Hepatocyte (in vitro differentiated cells): ENCODE measurements at regions not wholly inside any gene's neighbourhood (a gene's known extent, or its start where the extent isn't known, plus 50 kb on each side); places are given as distances from the start of the nearest gene placed in this dataset.

Experiments
- DNase-seq: peaks from one replicate; pipeline ENCODE4 v3.0.0-alpha.2; 2016; ENCODE audit warnings: low spot score
- H2AFZ ChIP-seq: fragments of 200-600 bp; sonication (generic); 2 replicates; pipeline ENCODE4 v1.6.0; 2016; ENCODE audit warnings: antibody characterized with exemption, mild to moderate bottlenecking
- H3K27ac ChIP-seq: fragments of 200-600 bp; sonication (generic); 2 replicates; pipeline ENCODE4 v1.5.1; 2016; ENCODE audit warnings: mild to moderate bottlenecking
- H3K27me3 ChIP-seq: fragments of 200-600 bp; sonication (generic); 2 replicates; pipeline ENCODE4 v1.6.1; 2016
- H3K36me3 ChIP-seq: fragments of 200-600 bp; sonication (generic); replicated peaks from 2 replicates; pipeline ENCODE4 v1.5.1; 2016; ENCODE audit warnings: low read depth; ENCODE audit not compliant: insufficient read depth
- H3K4me1 ChIP-seq: fragments of 200-600 bp; sonication (generic); 2 replicates; pipeline ENCODE4 v1.5.1; 2016; ENCODE audit warnings: mild to moderate bottlenecking, moderate library complexity; ENCODE audit not compliant: insufficient read depth
- H3K4me2 ChIP-seq: fragments of 200-600 bp; sonication (generic); 2 replicates; pipeline ENCODE4 v1.6.0; 2016
- H3K4me3 ChIP-seq: fragments of 200-600 bp; sonication (generic); 2 replicates; pipeline ENCODE4 v1.5.1; 2016; ENCODE audit warnings: mild to moderate bottlenecking
- H3K79me2 ChIP-seq: fragments of 200-600 bp; sonication (generic); 2 replicates; pipeline ENCODE4 v1.6.0; 2017; ENCODE audit warnings: mild to moderate bottlenecking
- H3K9me2 ChIP-seq: fragments of 200-600 bp; sonication (generic); replicated peaks from 2 replicates; pipeline ENCODE4 v1.6.0; 2017; ENCODE audit warnings: mild to moderate bottlenecking; ENCODE audit not compliant: insufficient read depth
- H3K9me3 ChIP-seq: fragments of 200-600 bp; sonication (generic); 2 replicates; pipeline ENCODE4 v1.5.1; 2016; ENCODE audit warnings: low read depth, mild to moderate bottlenecking
- H4K20me1 ChIP-seq: fragments of 200-600 bp; sonication (generic); 2 replicates; pipeline ENCODE4 v1.6.0; 2016; ENCODE audit warnings: mild to moderate bottlenecking; ENCODE audit not compliant: insufficient read depth, poor library complexity, severe bottlenecking
- CTCF ChIP-seq: fragments of 200-600 bp; sonication (generic); IDR thresholded peaks from 2 replicates; pipeline ENCODE4 v1.5.1; 2016; ENCODE audit warnings: antibody characterized with exemption, mild to moderate bottlenecking; ENCODE audit not compliant: poor library complexity
- EZH2 ChIP-seq: fragments of 200-600 bp; sonication (generic); IDR thresholded peaks from 2 replicates; pipeline ENCODE4 v1.6.1; 2016; ENCODE audit warnings: antibody characterized with exemption, mild to moderate bottlenecking, borderline replicate concordance
- EZH2phosphoT487 ChIP-seq: fragments of 200-600 bp; sonication (generic); IDR thresholded peaks from one replicate; pipeline ENCODE4 v1.6.1; 2018; ENCODE audit warnings: antibody characterized with exemption, mild to moderate bottlenecking, low read depth, moderate library complexity; ENCODE audit not compliant: unreplicated experiment, severe bottlenecking
- WGBS: methylation state at CpG from one replicate; pipeline ENCODE4 v1.1.6; 2016; ENCODE audit warnings: low lambda C conversion rate; ENCODE audit errors: missing lambda C conversion rate; 5-methylcytosine and 5-hydroxymethylcytosine counted together

- no peak overlapping the region for H2AFZ ChIP-seq
- no peaks in the 10 kb centered on the region for H4K20me1 ChIP-seq
- no peaks in the 10 kb centered on the region for H3K9me3 ChIP-seq
- no peak overlapping the region for H3K4me2 ChIP-seq
- no peaks in the 10 kb centered on the region for H3K4me1 ChIP-seq
- H3K9me2 ChIP-seq, result no peaks in the 10 kb centered on the region
- H3K27me3 ChIP-seq, result no peaks in the 10 kb centered on the region
- no peak overlapping the region for H3K27ac ChIP-seq
- H3K36me3 ChIP-seq, result no peaks in the 10 kb centered on the region
- H3K4me3 ChIP-seq, result no peak overlapping the region
- 91% methylated on average over 21 of the region's 21 CpGs for WGBS
- no peaks in the 10 kb centered on the region for H3K79me2 ChIP-seq
- DNase-seq, result no peak
- TF ChIP-seq CTCF (no peak), EZH2 (no peak), EZH2phosphoT487 (no peak)
Measured at GRCh38 chr9:120242116-120242811, 337.7 kb downstream of the CDK5RAP2 start.

- no peak for DNase-seq
- Histone ChIP-seq H3K27me3 (no peaks in the 10 kb centered on the region), H3K4me2 (no peak overlapping the region), H3K9me2 (no peaks in the 10 kb centered on the region), H3K4me1 (no peaks in the 10 kb centered on the region), H3K79me2 (no peaks in the 10 kb centered on the region), H3K4me3 (no peak overlapping the region), H4K20me1 (no peaks in the 10 kb centered on the region), H3K27ac (no peak overlapping the region), H3K36me3 (no peaks in the 10 kb centered on the region), H3K9me3 (no peaks in the 10 kb centered on the region), H2AFZ (no peak overlapping the region)
- WGBS, result 88% methylated on average over 1 of the region's 1 CpG
- TF ChIP-seq EZH2, result no peak
- TF ChIP-seq CTCF, result no peak
- no peak for TF ChIP-seq EZH2phosphoT487
Measured at GRCh38 chr9:120236596-120236995, 343.4 kb downstream of the CDK5RAP2 start.

DNA sequence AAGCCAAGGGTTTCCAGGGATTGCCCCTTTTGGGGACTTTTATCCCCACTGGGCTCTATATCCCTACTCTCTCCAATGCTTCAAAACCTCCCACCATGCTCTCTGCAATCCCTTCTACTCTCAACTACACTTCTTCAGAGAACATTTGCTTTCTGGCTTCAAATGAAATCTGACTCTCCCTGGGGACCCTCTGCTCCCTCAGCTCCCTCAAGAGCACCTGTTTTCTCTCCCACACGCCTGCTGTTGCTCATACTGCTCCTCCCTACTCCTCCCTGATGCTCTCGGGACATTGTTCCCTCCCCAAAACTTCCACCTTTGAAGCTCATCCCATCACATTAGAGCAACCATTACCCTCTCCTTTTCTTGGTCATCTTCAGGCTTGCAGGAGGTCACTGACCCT is 344.9 kb downstream of the CDK5RAP2 start:
- TF ChIP-seq CTCF, result no peak
- no peak for DNase-seq
- H3K4me3 ChIP-seq, result no peak overlapping the region
- no peaks in the 10 kb centered on the region for H3K79me2 ChIP-seq
- no peaks in the 10 kb centered on the region for H3K27me3 ChIP-seq
- 61% methylated on average over 2 of the region's 2 CpGs for WGBS
- H3K36me3 ChIP-seq, result no peaks in the 10 kb centered on the region
- no peaks in the 10 kb centered on the region for H3K9me3 ChIP-seq
- H2AFZ ChIP-seq, result no peak overlapping the region
- no peaks in the 10 kb centered on the region for H4K20me1 ChIP-seq
- no peaks in the 10 kb centered on the region for H3K9me2 ChIP-seq
- no peaks in the 10 kb centered on the region for H3K4me1 ChIP-seq
- H3K27ac ChIP-seq, result no peak overlapping the region
- H3K4me2 ChIP-seq, result no peak overlapping the region

GRCh38 chr9:120230227-120230626 is 349.7 kb downstream of the CDK5RAP2 start:
- DNase-seq, result no peak
- no peaks in the 10 kb centered on the region for H3K9me2 ChIP-seq
- H3K9me3 ChIP-seq, result no peaks in the 10 kb centered on the region
- H2AFZ ChIP-seq, result no peak overlapping the region
- H3K79me2 ChIP-seq, result no peaks in the 10 kb centered on the region
- TF ChIP-seq EZH2, result no peak
- TF ChIP-seq CTCF, result no peak
- TF ChIP-seq EZH2phosphoT487, result no peak
- WGBS, result 91% methylated on average over 2 of the region's 2 CpGs
- H3K4me1 ChIP-seq, result no peaks in the 10 kb centered on the region
- H3K27ac ChIP-seq, result no peak overlapping the region
- H3K4me2 ChIP-seq, result no peak overlapping the region
- no peaks in the 10 kb centered on the region for H3K27me3 ChIP-seq
- no peaks in the 10 kb centered on the region for H4K20me1 ChIP-seq
- no peak overlapping the region for H3K4me3 ChIP-seq
- no peaks in the 10 kb centered on the region for H3K36me3 ChIP-seq
